Neural cell (in vitro differentiated cells): ENCODE measurements at regions not wholly inside any gene's neighbourhood (a gene's known extent, or its start where the extent isn't known, plus 50 kb on each side); places are given as distances from the start of the nearest gene placed in this dataset.

ENCODE experiments used
- CTCF ChIP-seq: fragments of 450-650 bp; IDR thresholded peaks from 2 replicates; pipeline ENCODE4 v1.5.1; 2014; ENCODE audit warnings: antibody characterized with exemption, mild to moderate bottlenecking, moderate library complexity; ENCODE audit not compliant: poor library complexity, severe bottlenecking
- EP300 ChIP-seq: fragments of 450-650 bp; conservative IDR thresholded peaks from 2 replicates; pipeline ENCODE4 v1.6.1; 2014; ENCODE audit warnings: antibody characterized with exemption, mild to moderate bottlenecking, moderate library complexity; ENCODE audit not compliant: poor library complexity, severe bottlenecking
- EZH2 ChIP-seq: fragments of 200-600, 300-800 bp; shearing (Covaris generic), sonication (generic); IDR thresholded peaks from 2 replicates; pipeline ENCODE4 v1.6.1; 2014; ENCODE audit warnings: antibody characterized with exemption, low read length, borderline replicate concordance, mild to moderate bottlenecking; ENCODE audit not compliant: insufficient read depth, poor library complexity, severe bottlenecking
- MXI1 ChIP-seq: fragments of 450-650 bp; conservative IDR thresholded peaks from 2 replicates; pipeline ENCODE4 v1.6.1; 2014; ENCODE audit warnings: antibody characterized with exemption, mild to moderate bottlenecking; ENCODE audit not compliant: poor library complexity, severe bottlenecking
- POLR2AphosphoS5 ChIP-seq: IDR thresholded peaks from 2 replicates; pipeline ENCODE4 v1.6.1; 2012
- RAD21 ChIP-seq: fragments of 450-650 bp; conservative IDR thresholded peaks from 2 replicates; pipeline ENCODE4 v1.6.1; 2014; ENCODE audit warnings: antibody characterized with exemption, mild to moderate bottlenecking, moderate library complexity
- REST ChIP-seq: IDR thresholded peaks from 2 replicates; pipeline ENCODE4 v1.6.1; 2012; ENCODE audit warnings: borderline replicate concordance
- SMC3 ChIP-seq: fragments of 450-650 bp; conservative IDR thresholded peaks from 2 replicates; pipeline ENCODE4 v1.6.1; 2014; ENCODE audit warnings: antibody characterized with exemption, mild to moderate bottlenecking, moderate library complexity; ENCODE audit not compliant: poor library complexity
- TAF1 ChIP-seq: IDR thresholded peaks from 2 replicates; pipeline ENCODE4 v1.6.1; 2012; ENCODE audit warnings: low read depth

GRCh38 chr10:78752221-78752620 lies 316.5 kb upstream of the ZMIZ1 start:
- TF ChIP-seq CTCF (no peak), RAD21 (no peak), EP300 (no peak), REST (no peak), MXI1 (no peak), EZH2 (no peak), SMC3 (no peak), TAF1 (no peak), POLR2AphosphoS5 (no peak)
